ENCODE measurements at regions not wholly inside any gene's neighbourhood (a gene's known extent, or its start where the extent isn't known, plus 50 kb on each side); places are given as distances from the start of the nearest gene placed in this dataset.
"Not testable (repeated sequence)": the region's sequence is repeated elsewhere in the genome, so short reads cannot be mapped to it uniquely, and the experiment has no call there.

DNA sequence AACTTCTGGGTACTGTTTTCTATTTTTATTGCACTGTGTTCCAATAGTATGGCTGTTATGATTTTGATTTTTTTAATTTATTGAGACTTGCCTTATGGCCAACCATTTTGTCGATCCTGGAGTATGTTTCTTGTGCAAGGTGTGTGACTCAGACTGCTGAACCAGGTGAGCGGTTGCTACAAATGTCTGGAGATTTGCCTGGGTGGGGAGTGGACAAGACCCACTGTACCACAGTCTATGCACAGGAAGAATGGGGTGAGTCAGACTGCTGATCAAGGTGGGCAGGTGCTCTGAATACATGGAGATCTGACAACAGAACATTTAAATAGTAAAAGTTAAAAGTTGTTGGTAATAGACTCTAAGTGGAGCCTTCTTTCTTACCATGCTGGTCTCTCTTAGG, 609.2 kb downstream of the CSNK1G3 start:
- no peak for DNase-seq (ENCODE audit: low read depth in 2 of 2)

DNA sequence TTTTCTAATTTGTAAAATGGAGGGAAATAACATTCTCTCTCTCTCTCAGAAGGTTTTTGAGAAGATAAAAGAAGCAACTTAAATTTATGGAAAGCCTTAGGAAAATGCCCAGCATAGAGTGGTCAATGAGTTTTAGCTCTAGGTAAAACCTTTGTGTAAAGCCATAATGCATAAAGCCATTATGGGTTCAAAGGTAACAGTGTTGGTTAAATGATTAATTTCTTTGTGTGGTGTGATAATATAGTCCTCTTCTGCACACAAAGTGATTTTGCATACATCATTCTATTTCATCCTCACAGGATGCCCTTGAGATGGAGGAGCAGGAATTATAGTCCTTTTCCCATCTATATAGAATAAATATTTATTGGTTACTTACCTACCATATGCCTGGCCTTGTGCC, 602.9 kb downstream of the CSNK1G3 start:
- no peak for DNase-seq (ENCODE audit: low read depth in 2 of 2)

DNA sequence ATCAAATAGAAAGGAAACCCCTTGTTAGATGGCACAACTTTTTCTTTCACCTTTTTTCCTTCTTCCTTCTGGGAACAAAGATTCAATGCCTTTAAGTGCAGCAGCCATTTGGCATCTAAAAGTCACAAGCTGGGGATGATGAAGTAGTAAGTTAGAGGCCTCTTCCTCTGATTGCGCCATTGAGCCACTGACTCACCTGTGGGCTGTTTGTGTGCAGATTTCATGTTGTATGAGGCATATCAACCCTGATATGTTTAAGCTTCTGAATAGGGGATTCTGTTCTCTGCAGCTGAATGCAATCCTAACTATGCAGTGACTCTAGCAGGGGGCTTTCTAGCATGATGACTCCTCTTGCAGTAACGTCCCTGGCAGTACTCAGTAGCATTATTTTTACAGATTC, 599.9 kb downstream of the CSNK1G3 start:
- DNase-seq (ENCODE audit: low read depth in 2 of 2) = no peak

GRCh38 chr5:124110942-124111341, 599.0 kb downstream of the CSNK1G3 start:
- no peak for DNase-seq (ENCODE audit: low read depth in 2 of 2)

DNA sequence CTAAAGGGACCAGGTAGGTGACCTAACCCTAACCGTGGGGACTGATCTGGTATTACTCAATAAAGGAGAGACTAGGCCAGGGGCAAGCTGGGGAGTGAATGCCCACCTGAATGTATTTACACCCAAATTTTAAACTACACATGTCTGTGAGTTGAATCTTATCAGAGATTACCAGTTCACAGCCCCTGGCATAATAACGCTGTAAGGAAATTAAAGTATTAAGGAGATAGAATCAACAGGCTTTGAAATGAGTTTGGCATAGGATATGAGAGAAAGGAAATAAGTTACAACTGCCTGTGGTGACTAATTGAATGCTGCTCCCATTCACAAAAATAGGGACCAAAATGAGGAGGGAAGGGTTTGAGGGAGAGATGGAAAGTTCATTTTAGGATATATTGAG, 593.3 kb downstream of the CSNK1G3 start:
- no peak for DNase-seq (ENCODE audit: low read depth in 2 of 2)

DNA sequence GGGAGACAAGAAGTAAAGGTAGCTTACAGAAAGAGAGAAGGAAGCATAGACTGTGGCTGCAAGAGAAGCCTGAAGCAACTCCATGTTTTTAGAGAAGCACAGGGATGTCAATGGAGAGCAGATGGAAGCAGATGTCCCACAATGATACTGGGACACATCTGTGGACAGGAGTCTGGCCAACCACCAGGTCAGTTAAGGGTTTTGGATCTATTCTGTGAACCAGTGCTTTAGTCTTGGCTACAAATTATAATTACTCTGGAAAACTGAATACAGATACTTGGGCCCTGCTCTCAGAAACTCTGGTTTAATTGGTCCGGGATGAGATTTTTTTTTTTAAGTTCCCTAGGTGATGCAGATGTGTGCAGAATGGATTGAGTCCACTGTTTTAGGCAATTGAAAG, 592.8 kb downstream of the CSNK1G3 start:
- DNase-seq (ENCODE audit: low read depth in 2 of 2) = no peak

DNA sequence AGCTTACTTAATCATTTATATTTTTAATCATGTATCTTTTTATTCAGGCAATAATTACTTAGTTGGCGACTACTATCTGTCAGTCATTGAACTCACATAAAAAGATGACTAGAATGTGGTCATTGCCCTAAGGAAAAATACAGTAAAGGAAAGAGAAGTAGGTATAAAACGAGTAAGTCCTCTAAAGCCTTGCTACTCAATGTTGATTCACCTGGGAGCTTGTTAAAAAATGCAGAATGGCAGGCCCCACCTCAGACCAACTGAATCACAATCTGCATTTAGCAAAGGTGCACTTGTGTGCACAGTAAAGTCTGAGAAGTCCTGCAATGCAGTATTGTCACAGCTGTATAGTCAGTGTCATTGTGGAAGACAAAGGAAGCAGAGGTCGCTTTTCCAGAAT, 592.4 kb downstream of the CSNK1G3 start:
- DNase-seq (ENCODE audit: low read depth in 2 of 2) = no peak

- DNase-seq (ENCODE audit: low read depth in 2 of 2) = no peak
These were observed 591.7 kb downstream of the CSNK1G3 start for GRCh38 chr5:124103671-124104070.

- not testable (repeated sequence) for DNase-seq (ENCODE audit: low read depth in 2 of 2)
These were observed 591.1 kb downstream of the CSNK1G3 start for GRCh38 chr5:124103056-124103455.

GRCh38 chr5:124102486-124102885, 590.5 kb downstream of the CSNK1G3 start:
- DNase-seq (ENCODE audit: low read depth in 2 of 2) = no peak

- DNase-seq (ENCODE audit: low read depth in 2 of 2) = no peak
These were observed 581.7 kb downstream of the CSNK1G3 start for GRCh38 chr5:124093658-124094057.

- no peak for DNase-seq (ENCODE audit: low read depth in 2 of 2)
These were observed 578.1 kb downstream of the CSNK1G3 start for GRCh38 chr5:124090115-124090514.

DNA sequence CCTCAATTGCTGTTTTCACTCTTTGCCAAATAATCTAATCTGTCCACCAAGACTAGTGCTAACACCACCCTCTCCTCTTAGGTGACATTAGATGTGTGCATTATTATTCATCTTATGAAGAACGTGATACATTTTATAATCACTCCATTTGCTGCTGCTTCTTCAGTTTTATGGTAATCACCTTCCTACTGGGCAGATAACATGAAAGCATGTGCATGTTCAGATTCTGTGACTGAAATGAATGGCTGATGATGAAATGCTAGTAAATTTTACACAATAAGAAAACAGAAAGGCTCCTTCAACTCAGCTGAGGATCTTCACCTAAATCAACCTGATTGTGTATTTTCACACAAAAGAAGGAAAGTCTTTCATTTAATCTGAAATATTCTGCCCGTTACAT, 577.6 kb downstream of the CSNK1G3 start:
- no peak for DNase-seq (ENCODE audit: low read depth in 2 of 2)

DNA sequence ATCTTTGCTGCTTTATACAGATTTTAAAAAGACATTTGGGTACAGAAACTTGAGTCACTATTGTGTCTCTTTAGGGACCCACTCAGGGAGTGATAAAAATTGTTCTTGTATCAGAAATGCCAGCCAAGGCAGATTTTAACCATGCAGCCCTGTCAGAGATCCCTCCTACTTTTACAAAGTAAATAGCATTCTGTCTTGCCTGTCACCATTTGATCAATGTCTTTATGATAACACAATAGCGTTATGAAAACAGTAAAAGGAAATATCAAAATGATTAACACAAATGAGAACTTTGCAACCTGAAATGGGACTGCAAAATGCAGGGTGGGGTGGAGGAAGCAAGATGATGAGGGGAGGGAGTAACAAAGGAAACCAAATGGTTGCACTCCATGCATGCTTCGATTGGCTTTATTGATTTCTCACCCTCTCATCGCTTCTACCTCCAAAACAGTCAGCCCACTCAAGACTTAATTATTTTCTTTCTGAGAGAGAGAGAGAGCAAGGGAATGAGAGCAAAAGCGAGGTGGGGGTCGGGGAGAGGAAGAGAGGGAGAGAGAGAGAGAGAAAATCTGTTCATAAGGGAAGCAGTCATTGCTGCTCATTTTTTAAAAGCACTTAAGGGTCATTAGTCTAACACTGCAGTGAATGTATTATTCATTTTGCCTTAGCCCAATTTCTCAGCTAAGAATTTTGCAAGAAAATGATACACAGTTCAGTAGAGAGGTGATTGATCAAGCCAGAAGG, 576.5 kb downstream of the CSNK1G3 start:
- DNase-seq (ENCODE audit: low read depth in 2 of 2) = no peak

DNA sequence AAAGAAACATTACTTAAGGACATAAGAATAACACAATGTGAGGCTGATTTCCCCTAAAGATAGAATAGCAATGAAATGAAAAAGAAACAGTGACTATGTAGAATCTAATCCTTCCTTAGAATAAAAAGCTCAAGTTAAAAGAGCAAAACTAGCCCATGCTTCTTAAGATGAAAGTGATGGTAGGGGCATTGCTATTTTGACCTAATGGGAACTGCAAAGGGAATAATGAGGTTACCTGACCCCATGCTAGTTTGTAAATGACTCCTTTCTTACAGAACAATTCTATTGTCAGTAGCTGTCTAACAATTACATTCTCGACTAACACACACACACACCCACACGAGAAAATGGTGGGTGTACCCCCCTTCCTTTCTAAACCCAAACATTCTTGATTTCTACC, 575.8 kb downstream of the CSNK1G3 start:
- no peak for DNase-seq (ENCODE audit: low read depth in 2 of 2)

- no peak for DNase-seq (ENCODE audit: low read depth in 2 of 2)
These were observed 568.3 kb downstream of the CSNK1G3 start for GRCh38 chr5:124080256-124080655.

GRCh38 chr5:124079062-124079461, 567.1 kb downstream of the CSNK1G3 start:
- DNase-seq (ENCODE audit: low read depth in 2 of 2) = no peak

DNA sequence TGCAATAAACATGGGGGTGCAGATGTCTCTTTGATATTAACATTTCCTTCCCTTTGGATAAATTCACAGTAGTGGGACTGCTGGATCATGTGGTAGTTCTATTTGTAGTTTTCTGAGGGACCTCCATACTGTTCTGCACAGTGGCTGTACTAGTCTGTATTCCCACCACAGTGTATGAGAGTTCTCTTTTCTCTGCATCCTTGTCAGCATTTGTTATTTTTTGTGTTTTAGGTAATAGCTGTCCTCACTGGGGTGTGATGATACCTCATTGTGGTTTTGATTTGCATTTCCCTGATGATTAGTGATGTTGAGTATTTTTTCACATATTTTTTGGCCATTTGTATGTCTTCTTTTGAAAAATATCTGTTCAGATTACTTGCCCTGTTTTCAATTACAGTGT, 562.5 kb downstream of the CSNK1G3 start:
- no peak for DNase-seq (ENCODE audit: low read depth in 2 of 2)

DNA sequence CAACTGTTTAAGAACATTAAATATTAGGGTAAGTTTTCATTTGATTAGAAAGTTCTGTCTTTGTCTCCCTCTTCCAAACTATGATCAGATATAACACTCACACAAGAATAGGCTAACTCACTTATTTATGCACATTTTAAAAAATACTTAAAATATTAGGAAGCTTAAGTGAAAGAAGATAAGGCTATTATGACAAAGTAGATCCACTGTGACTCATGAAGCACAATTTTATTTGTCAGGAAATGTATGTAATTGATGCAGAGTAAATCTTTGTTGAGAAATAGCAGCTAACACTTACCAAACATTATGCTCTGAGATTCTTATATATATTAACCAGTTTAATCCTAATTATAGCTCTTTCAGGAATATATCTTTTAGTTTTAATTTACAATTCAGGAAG, 560.6 kb downstream of the CSNK1G3 start:
- DNase-seq (ENCODE audit: low read depth in 2 of 2) = no peak

- DNase-seq (ENCODE audit: low read depth in 2 of 2) = no peak
These were observed 559.1 kb downstream of the CSNK1G3 start for GRCh38 chr5:124071039-124071438.

DNA sequence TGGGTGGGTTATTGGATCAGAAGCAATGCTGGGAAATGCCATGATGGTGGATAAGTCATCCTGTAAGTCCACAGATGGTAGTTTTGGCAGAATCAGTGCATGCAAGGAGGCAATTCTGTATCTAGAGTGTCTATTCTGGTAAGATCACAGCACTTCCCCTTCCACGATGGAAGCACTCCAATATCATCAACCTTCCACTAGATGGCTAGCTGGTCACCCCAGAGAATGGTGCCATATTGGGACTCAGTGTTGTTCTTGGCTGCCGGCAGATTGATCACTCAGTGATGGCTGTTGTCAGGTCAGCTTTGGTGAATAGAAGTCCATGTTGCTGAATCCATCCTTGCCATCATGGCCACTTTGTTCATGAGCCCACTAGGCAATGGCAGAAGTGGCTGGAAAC, 553.5 kb downstream of the CSNK1G3 start:
- no peak for DNase-seq (ENCODE audit: low read depth in 2 of 2)

GRCh38 chr5:124064956-124065355, 553.0 kb downstream of the CSNK1G3 start:
- no peak for DNase-seq (ENCODE audit: low read depth in 2 of 2)

DNA sequence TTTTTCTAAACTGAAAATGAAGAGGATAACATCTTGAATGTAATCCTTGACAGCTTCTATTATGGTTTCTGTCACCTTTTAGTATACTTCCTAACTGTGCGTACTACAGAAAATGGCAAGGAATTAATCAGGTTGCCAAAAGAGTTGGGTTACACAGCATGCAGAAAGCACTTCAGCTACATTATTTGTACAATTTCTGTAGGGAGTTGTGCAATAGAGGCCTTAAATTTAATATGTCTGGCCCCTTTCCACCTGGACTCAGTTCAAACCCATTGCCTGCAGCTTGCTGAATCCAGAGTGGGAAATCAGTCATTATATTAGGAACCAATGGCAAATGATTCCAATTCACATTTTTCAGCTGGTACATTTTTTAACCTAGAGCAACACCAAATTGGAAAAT, 549.7 kb downstream of the CSNK1G3 start:
- DNase-seq (ENCODE audit: low read depth in 2 of 2) = no peak

DNA sequence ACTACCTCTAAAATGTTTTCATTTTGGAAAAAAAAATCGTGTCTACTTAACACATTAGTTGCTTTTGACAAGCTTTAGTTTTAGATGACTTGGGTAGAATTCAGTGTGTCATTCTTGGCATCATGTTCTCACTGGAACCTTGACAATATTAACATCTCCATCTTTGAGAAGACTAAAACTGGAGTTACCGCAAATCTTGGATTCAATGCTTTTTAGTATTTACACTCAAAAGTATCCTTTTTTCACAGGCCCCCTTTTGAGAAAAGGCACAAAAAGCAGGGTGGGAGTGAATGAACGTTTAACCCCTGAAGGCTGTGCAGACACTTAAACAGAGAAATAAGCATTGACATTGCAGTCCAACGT, 549.1 kb downstream of the CSNK1G3 start:
- DNase-seq (ENCODE audit: low read depth in 2 of 2) = no peak

All from stimulated activated CD8-positive, alpha-beta memory T cell treated with anti-CD3 and anti-CD28 coated beads, Interleukin-15, amount 100 ng/mL, for 48 hours (primary cell).